ENCODE measurements at regions not wholly inside any gene's neighbourhood (a gene's known extent, or its start where the extent isn't known, plus 50 kb on each side); places are given as distances from the start of the nearest gene placed in this dataset.

DNA sequence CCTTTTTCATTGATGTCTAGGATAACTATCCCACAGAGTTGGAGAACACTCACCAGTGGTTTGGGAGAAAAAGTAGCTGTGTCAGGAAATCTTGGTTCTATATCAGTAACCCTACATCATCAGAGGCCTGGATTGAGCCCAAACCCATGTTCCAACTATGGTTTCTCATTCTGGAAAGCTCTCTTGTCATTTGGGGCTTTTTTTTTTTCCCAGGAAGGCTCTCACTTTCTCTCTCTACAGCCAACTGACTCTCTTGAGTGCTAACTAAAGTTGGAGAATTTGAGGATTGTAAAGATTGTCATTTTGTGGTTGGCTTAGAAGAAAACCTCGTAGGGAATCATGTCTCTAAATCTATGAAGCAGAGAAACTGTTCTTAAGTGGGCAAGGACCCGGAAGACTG lies 228.2 kb upstream of the DIPK2B start:
- CTCF ChIA-PET = interaction anchor here (0.8 kb wide), 1 partner anchor 9 kb away, joined by 3 read pairs; no protein-coding TSS in a partner anchor
- Histone ChIP-seq H3K9me3 (ENCODE audit: control insufficient read depth, insufficient read depth, low read depth, low read length) (no peaks in the 10 kb centered on the region), H3K4me3 (ENCODE audit: low read depth, low read length) (no peak overlapping the region), H3K4me1 (ENCODE audit: control insufficient read depth, insufficient read depth, low read length) (no peaks in the 10 kb centered on the region), H3K36me3 (ENCODE audit: control insufficient read depth in 2 of 2, insufficient read depth in 1 of 2, low read length in 2 of 2) (no peaks in the 10 kb centered on the region), H3K27ac (ENCODE audit: extremely low read depth, low read depth, low read length) (no peak overlapping the region)
- POLR2A ChIA-PET = no interaction called here
- TF ChIP-seq ZNF626 (tag by site-specific recombination; IDR thresholded peaks at IDR 0.05) (no peak), ZNF202 (tag by site-specific recombination; IDR thresholded peaks at IDR 0.05; ENCODE audit: borderline replicate concordance) (no peak), ZNF548 (tag by site-specific recombination; IDR thresholded peaks at IDR 0.05) (no peak), FEZF1 (tag by site-specific recombination; IDR thresholded peaks at IDR 0.05) (no peak), ZNF670 (tag by site-specific recombination; IDR thresholded peaks at IDR 0.05; ENCODE audit: low read depth) (no peak), ZNF785 (tag by site-specific recombination; IDR thresholded peaks at IDR 0.05) (no peak)
- TF ChIP-seq, protein P1, sequence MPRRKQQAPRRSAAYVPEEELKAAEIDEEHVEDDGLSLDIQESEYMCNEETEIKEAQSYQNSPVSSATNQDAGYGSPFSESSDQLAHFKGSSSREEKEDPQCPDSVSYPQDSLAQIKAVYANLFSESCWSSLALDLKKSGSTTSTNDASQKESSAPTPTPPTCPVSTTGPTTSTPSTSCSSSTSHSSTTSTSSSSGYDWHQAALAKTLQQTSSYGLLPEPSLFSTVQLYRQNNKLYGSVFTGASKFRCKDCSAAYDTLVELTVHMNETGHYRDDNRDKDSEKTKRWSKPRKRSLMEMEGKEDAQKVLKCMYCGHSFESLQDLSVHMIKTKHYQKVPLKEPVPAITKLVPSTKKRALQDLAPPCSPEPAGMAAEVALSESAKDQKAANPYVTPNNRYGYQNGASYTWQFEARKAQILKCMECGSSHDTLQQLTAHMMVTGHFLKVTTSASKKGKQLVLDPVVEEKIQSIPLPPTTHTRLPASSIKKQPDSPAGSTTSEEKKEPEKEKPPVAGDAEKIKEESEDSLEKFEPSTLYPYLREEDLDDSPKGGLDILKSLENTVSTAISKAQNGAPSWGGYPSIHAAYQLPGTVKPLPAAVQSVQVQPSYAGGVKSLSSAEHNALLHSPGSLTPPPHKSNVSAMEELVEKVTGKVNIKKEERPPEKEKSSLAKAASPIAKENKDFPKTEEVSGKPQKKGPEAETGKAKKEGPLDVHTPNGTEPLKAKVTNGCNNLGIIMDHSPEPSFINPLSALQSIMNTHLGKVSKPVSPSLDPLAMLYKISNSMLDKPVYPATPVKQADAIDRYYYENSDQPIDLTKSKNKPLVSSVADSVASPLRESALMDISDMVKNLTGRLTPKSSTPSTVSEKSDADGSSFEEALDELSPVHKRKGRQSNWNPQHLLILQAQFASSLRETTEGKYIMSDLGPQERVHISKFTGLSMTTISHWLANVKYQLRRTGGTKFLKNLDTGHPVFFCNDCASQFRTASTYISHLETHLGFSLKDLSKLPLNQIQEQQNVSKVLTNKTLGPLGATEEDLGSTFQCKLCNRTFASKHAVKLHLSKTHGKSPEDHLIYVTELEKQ (tag by site-specific recombination; IDR thresholded peaks at IDR 0.05; ENCODE audit: borderline replicate concordance) = no peak
- TF ChIP-seq, protein P2, sequence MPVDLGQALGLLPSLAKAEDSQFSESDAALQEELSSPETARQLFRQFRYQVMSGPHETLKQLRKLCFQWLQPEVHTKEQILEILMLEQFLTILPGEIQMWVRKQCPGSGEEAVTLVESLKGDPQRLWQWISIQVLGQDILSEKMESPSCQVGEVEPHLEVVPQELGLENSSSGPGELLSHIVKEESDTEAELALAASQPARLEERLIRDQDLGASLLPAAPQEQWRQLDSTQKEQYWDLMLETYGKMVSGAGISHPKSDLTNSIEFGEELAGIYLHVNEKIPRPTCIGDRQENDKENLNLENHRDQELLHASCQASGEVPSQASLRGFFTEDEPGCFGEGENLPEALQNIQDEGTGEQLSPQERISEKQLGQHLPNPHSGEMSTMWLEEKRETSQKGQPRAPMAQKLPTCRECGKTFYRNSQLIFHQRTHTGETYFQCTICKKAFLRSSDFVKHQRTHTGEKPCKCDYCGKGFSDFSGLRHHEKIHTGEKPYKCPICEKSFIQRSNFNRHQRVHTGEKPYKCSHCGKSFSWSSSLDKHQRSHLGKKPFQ (tag by site-specific recombination; IDR thresholded peaks at IDR 0.05) = no peak

DNA sequence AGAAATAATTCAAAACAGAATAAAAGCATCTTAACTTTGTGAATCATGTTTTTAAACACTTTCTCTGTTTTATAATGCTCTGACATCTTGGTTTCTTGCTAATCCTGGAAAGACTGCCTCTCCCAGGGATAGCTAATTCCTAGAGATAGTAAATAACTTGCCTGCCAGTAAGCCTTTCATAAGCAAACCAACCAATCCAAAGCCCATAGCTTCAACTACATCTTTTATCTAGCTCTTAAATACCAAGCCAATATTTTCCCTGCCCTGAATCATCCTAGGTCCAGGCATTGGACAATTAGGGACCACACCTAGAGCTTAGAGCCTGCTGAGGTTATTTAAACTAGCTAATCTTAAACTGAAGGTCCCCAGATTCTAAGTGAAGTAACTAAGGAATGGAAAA lies 223.7 kb upstream of the DIPK2B start:
- no peak overlapping the region for H3K4me3 ChIP-seq (ENCODE audit: low read depth, low read length)
- CTCF ChIA-PET = interaction anchor here (0.6 to 0.8 kb wide), 2 partner anchors 14 to 17 kb away, joined by 3 read pairs; no protein-coding TSS in a partner anchor
- no peaks in the 10 kb centered on the region for H3K36me3 ChIP-seq (ENCODE audit: control insufficient read depth in 2 of 2, insufficient read depth in 1 of 2, low read length in 2 of 2)
- POLR2A ChIA-PET = no interaction called here
- H3K4me1 ChIP-seq (ENCODE audit: control insufficient read depth, insufficient read depth, low read length) = no peaks in the 10 kb centered on the region
- no peak overlapping the region for H3K27ac ChIP-seq (ENCODE audit: extremely low read depth, low read depth, low read length)
- no peaks in the 10 kb centered on the region for H3K9me3 ChIP-seq (ENCODE audit: control insufficient read depth, insufficient read depth, low read depth, low read length)
- no peak for TF ChIP-seq ZNF10 (tag by site-specific recombination; IDR thresholded peaks at IDR 0.05)
- no peak for TF ChIP-seq ZNF146 (tag by site-specific recombination; IDR thresholded peaks at IDR 0.05)
- TF ChIP-seq ZNF138 (tag by site-specific recombination; IDR thresholded peaks at IDR 0.05; ENCODE audit: borderline replicate concordance) = no peak
- TF ChIP-seq, protein P3, sequence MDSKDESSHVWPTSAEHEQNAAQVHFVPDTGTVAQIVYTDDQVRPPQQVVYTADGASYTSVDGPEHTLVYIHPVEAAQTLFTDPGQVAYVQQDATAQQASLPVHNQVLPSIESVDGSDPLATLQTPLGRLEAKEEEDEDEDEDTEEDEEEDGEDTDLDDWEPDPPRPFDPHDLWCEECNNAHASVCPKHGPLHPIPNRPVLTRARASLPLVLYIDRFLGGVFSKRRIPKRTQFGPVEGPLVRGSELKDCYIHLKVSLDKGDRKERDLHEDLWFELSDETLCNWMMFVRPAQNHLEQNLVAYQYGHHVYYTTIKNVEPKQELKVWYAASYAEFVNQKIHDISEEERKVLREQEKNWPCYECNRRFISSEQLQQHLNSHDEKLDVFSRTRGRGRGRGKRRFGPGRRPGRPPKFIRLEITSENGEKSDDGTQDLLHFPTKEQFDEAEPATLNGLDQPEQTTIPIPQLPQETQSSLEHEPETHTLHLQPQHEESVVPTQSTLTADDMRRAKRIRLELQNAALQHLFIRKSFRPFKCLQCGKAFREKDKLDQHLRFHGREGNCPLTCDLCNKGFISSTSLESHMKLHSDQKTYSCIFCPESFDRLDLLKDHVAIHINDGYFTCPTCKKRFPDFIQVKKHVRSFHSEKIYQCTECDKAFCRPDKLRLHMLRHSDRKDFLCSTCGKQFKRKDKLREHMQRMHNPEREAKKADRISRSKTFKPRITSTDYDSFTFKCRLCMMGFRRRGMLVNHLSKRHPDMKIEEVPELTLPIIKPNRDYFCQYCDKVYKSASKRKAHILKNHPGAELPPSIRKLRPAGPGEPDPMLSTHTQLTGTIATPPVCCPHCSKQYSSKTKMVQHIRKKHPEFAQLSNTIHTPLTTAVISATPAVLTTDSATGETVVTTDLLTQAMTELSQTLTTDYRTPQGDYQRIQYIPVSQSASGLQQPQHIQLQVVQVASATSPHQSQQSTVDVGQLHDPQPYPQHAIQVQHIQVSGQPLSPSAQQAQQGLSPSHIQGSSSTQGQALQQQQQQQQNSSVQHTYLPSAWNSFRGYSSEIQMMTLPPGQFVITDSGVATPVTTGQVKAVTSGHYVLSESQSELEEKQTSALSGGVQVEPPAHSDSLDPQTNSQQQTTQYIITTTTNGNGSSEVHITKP (tag by site-specific recombination; IDR thresholded peaks at IDR 0.05) = no peak
- TF ChIP-seq ZNF843 (tag by site-specific recombination; IDR thresholded peaks at IDR 0.05) = no peak
- TF ChIP-seq ZNF548 (tag by site-specific recombination; IDR thresholded peaks at IDR 0.05) = no peak
- no peak for TF ChIP-seq ZNF16 (tag by site-specific recombination; IDR thresholded peaks at IDR 0.05; ENCODE audit: low read depth)
- TF ChIP-seq, protein P4, sequence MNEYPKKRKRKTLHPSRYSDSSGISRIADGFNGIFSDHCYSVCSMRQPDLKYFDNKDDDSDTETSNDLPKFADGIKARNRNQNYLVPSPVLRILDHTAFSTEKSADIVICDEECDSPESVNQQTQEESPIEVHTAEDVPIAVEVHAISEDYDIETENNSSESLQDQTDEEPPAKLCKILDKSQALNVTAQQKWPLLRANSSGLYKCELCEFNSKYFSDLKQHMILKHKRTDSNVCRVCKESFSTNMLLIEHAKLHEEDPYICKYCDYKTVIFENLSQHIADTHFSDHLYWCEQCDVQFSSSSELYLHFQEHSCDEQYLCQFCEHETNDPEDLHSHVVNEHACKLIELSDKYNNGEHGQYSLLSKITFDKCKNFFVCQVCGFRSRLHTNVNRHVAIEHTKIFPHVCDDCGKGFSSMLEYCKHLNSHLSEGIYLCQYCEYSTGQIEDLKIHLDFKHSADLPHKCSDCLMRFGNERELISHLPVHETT (tag by site-specific recombination; IDR thresholded peaks at IDR 0.05) = no peak
- TF ChIP-seq, protein P5, sequence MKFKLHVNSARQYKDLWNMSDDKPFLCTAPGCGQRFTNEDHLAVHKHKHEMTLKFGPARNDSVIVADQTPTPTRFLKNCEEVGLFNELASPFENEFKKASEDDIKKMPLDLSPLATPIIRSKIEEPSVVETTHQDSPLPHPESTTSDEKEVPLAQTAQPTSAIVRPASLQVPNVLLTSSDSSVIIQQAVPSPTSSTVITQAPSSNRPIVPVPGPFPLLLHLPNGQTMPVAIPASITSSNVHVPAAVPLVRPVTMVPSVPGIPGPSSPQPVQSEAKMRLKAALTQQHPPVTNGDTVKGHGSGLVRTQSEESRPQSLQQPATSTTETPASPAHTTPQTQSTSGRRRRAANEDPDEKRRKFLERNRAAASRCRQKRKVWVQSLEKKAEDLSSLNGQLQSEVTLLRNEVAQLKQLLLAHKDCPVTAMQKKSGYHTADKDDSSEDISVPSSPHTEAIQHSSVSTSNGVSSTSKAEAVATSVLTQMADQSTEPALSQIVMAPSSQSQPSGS (tag by site-specific recombination; IDR thresholded peaks at IDR 0.05; ENCODE audit: low read depth) = no peak
- TF ChIP-seq ZNF391 (tag by site-specific recombination; IDR thresholded peaks at IDR 0.05; ENCODE audit: borderline replicate concordance, low read depth) = no peak
- TF ChIP-seq, protein P6, sequence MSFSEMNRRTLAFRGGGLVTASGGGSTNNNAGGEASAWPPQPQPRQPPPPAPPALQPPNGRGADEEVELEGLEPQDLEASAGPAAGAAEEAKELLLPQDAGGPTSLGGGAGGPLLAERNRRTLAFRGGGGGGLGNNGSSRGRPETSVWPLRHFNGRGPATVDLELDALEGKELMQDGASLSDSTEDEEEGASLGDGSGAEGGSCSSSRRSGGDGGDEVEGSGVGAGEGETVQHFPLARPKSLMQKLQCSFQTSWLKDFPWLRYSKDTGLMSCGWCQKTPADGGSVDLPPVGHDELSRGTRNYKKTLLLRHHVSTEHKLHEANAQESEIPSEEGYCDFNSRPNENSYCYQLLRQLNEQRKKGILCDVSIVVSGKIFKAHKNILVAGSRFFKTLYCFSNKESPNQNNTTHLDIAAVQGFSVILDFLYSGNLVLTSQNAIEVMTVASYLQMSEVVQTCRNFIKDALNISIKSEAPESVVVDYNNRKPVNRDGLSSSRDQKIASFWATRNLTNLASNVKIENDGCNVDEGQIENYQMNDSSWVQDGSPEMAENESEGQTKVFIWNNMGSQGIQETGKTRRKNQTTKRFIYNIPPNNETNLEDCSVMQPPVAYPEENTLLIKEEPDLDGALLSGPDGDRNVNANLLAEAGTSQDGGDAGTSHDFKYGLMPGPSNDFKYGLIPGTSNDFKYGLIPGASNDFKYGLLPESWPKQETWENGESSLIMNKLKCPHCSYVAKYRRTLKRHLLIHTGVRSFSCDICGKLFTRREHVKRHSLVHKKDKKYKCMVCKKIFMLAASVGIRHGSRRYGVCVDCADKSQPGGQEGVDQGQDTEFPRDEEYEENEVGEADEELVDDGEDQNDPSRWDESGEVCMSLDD (tag by site-specific recombination; IDR thresholded peaks at IDR 0.05) = no peak
- no peak for TF ChIP-seq SETDB1 (IDR thresholded peaks at IDR 0.05; ENCODE audit: insufficient read length, low read length)
- TF ChIP-seq ZNF677 (tag by site-specific recombination; IDR thresholded peaks at IDR 0.05) = no peak
- no peak for TF ChIP-seq ZNF707 (tag by site-specific recombination; IDR thresholded peaks at IDR 0.05)

Data from HEK293 (cell line).